ENCODE measurements at regions not wholly inside any gene's neighbourhood (a gene's known extent, or its start where the extent isn't known, plus 50 kb on each side); places are given as distances from the start of the nearest gene placed in this dataset.

DNA sequence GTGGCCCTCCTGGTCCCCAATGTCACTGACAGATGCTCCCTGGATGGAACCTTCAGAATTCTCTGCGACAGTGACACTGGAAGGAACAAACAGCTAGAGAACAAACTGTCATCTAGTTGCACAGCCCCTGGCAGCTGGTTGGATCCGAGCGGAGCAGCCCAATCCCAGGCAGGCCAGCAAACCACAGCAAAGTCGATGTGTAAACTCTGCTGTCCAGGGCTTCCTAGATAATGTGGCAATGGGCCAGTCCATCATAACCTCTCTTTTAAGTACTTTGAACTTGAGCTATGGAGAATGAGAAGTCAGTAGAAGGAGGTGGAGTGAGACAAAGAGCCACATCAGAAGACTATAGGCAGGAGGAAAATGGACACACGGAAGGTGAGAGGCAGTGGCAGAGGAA lies 323.0 kb downstream of the CBLN1 start:
- TF ChIP-seq, protein P1, sequence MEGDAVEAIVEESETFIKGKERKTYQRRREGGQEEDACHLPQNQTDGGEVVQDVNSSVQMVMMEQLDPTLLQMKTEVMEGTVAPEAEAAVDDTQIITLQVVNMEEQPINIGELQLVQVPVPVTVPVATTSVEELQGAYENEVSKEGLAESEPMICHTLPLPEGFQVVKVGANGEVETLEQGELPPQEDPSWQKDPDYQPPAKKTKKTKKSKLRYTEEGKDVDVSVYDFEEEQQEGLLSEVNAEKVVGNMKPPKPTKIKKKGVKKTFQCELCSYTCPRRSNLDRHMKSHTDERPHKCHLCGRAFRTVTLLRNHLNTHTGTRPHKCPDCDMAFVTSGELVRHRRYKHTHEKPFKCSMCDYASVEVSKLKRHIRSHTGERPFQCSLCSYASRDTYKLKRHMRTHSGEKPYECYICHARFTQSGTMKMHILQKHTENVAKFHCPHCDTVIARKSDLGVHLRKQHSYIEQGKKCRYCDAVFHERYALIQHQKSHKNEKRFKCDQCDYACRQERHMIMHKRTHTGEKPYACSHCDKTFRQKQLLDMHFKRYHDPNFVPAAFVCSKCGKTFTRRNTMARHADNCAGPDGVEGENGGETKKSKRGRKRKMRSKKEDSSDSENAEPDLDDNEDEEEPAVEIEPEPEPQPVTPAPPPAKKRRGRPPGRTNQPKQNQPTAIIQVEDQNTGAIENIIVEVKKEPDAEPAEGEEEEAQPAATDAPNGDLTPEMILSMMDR (IDR thresholded peaks at IDR 0.05) = no peak
- TF ChIP-seq POLR2A (IDR thresholded peaks at IDR 0.05) = no peak
